ENCODE measurements at regions not wholly inside any gene's neighbourhood (a gene's known extent, or its start where the extent isn't known, plus 50 kb on each side); places are given as distances from the start of the nearest gene placed in this dataset.
"Not testable (repeated sequence)": the region's sequence is repeated elsewhere in the genome, so short reads cannot be mapped to it uniquely, and the experiment has no call there.

DNA sequence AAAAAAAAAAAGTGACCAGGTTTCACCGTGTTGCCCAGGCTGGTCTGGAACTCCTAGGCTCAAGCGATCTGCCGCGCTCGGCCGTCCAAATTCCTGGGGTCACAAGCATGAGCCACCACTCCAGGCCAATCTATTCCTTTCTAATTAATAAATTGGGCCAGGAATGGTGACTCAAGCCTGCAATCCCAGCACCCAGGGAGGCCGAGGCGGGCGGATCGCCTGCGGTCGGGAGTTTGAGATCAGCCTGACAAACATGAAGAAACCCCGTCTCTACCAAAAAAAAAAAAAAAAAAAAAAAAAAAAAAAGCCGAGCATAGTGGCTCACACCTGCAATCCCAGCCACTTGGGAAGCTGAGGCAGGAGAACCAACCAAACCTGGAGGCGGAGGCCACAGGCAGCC lies 100.0 kb upstream of the FAN1 start:
- TF ChIP-seq, protein P1, sequence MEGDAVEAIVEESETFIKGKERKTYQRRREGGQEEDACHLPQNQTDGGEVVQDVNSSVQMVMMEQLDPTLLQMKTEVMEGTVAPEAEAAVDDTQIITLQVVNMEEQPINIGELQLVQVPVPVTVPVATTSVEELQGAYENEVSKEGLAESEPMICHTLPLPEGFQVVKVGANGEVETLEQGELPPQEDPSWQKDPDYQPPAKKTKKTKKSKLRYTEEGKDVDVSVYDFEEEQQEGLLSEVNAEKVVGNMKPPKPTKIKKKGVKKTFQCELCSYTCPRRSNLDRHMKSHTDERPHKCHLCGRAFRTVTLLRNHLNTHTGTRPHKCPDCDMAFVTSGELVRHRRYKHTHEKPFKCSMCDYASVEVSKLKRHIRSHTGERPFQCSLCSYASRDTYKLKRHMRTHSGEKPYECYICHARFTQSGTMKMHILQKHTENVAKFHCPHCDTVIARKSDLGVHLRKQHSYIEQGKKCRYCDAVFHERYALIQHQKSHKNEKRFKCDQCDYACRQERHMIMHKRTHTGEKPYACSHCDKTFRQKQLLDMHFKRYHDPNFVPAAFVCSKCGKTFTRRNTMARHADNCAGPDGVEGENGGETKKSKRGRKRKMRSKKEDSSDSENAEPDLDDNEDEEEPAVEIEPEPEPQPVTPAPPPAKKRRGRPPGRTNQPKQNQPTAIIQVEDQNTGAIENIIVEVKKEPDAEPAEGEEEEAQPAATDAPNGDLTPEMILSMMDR (IDR thresholded peaks at IDR 0.05; ENCODE audit: low read depth, low read length, poor library complexity, severe bottlenecking): not testable (repeated sequence)
- TF ChIP-seq EZH2phosphoT487 (IDR thresholded peaks at IDR 0.05; ENCODE audit: borderline replicate concordance, low read length): not testable (repeated sequence)
